CD4-positive, alpha-beta T cell (primary cell): ENCODE measurements at regions not wholly inside any gene's neighbourhood (a gene's known extent, or its start where the extent isn't known, plus 50 kb on each side); places are given as distances from the start of the nearest gene placed in this dataset.

ENCODE experiments used
- ATAC-seq: fragments of 200-7000 bp; cut with Tn5 transposase; one replicate; pipeline ENCODE4 v1.10.0; 2022; ENCODE audit warnings: mild to moderate bottlenecking; ENCODE audit not compliant: poor library complexity
- CTCF ChIA-PET: fragments of 350-600 bp; sonication (Branson Sonifier 250); formaldehyde crosslinking; loops from one replicate; lab custom pipeline; 2021; ENCODE audit warnings: antibody characterized with exemption, inconsistent platforms; lab: Charles Lee
- POLR2A ChIA-PET: fragments of 350-600 bp; sonication (Branson Sonifier 250); formaldehyde crosslinking; loops from one replicate; lab custom pipeline; 2021; ENCODE audit warnings: antibody characterized with exemption, inconsistent platforms; lab: Charles Lee
- DNase-seq, 14 experiments: peaks; one replicate each; pipeline ENCODE4 v3.0.0-alpha.2; 2013 to 2020; ENCODE audit warnings: mixed read lengths in 2 of 14
- H3K27ac ChIP-seq, 2 donors: one replicate each; pipeline versions ENCODE4 v1.5.1 to v1.7.0; 2013; ENCODE audit warnings: low read length in 2 of 2, low read depth in 1 of 2, mild to moderate bottlenecking in 1 of 2
- H3K27me3 ChIP-seq, 2 experiments: 1 replicate in 1 of 2; 2 replicates in 1 of 2; pipeline versions ENCODE4 v1.6.1 to v1.7.0; 2013; ENCODE audit warnings: low read length in 2 of 2, control low read depth in 1 of 2, mild to moderate bottlenecking in 1 of 2, moderate library complexity in 1 of 2; ENCODE audit not compliant: insufficient read depth in 2 of 2, control insufficient read depth in 1 of 2
- H3K36me3 ChIP-seq: one replicate; pipeline ENCODE4 v1.6.1; 2013; ENCODE audit warnings: low read length, control low read depth; ENCODE audit not compliant: insufficient read depth
- H3K4me1 ChIP-seq: one replicate; pipeline ENCODE4 v1.6.1; 2013; ENCODE audit warnings: low read length, control low read depth; ENCODE audit not compliant: insufficient read depth
- H3K4me3 ChIP-seq: one replicate; pipeline ENCODE4 v1.5.1; 2013; ENCODE audit warnings: mild to moderate bottlenecking, low read length, moderate library complexity
- H3K9me3 ChIP-seq, 2 experiments: 1 replicate in 1 of 2; 2 replicates in 1 of 2; pipeline versions ENCODE4 v1.6.1 to v1.7.0; 2013; ENCODE audit warnings: low read length in 2 of 2, mild to moderate bottlenecking in 2 of 2, control low read depth in 1 of 2, moderate library complexity in 1 of 2; ENCODE audit not compliant: control insufficient read depth in 1 of 2, insufficient read depth in 1 of 2
- H3K27ac Mint-ChIP-seq: one replicate; pipeline ENCODE4 v1.8.0; 2020; ENCODE audit warnings: mixed read lengths
- H3K27me3 Mint-ChIP-seq: one replicate; pipeline ENCODE4 v1.8.0; 2021; ENCODE audit warnings: mixed read lengths
- H3K36me3 Mint-ChIP-seq: one replicate; pipeline ENCODE4 v1.8.0; 2021; ENCODE audit warnings: low read depth, mixed read lengths
- H3K4me1 Mint-ChIP-seq: one replicate; pipeline ENCODE4 v1.8.0; 2021; ENCODE audit warnings: low read depth, mixed read lengths
- H3K4me3 Mint-ChIP-seq: one replicate; pipeline ENCODE4 v1.8.0; 2020; ENCODE audit warnings: mild to moderate bottlenecking, mixed read lengths
- H3K9me3 Mint-ChIP-seq: one replicate; pipeline ENCODE4 v1.8.0; 2020; ENCODE audit warnings: mixed read lengths
- intact Hi-C, 2 experiments: fragments of 100-400 bp; cut with DNase I in 1 of 2; cut with micrococcal nuclease in 1 of 2; formaldehyde crosslinking; loops; one replicate each; pipeline versions ENCODE4 v1.15.1 to v1.9.0; 2023 to 2025; cut with DNase I, micrococcal nuclease
- TF ChIP-seq, protein P1 (sequence below): fragments of 200-600 bp; IDR thresholded peaks from one replicate; pipeline ENCODE4 v1.8.0; 2022; ENCODE audit warnings: antibody characterized with exemption, mild to moderate bottlenecking

DNA sequence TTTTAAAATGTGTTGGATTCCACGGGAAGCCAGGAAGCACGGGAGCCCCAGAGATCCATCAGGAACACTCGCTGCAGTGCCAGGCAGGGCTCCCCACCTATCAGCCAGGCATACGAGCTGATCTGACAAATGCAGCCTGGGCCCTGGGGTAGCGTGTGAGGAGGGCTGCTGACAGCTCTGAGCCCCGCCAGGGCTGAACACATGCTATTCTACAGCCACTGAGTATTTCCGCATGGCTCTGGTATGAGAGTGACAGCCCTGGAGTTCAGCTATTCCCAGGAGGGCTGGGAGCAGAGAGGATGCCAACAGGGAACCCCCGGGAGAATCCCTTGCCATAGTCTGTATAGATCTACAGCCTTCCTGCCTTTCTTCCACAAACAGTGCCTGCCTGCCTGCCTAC lies 237.3 kb upstream of the ZMIZ1 start:
- no peak overlapping the region for H3K27ac ChIP-seq
- H3K9me3 Mint-ChIP-seq = no peaks in the 10 kb centered on the region
- no peak for ATAC-seq
- ChIA-PET CTCF (no interaction called here), POLR2A (no interaction called here)
- peaks cover 36% of the 10 kb centered on the region for H3K27me3 Mint-ChIP-seq
- no peak for DNase-seq
- H3K27ac Mint-ChIP-seq = no peak overlapping the region
- H3K4me3 ChIP-seq = no peak overlapping the region
- TF ChIP-seq, protein P1, sequence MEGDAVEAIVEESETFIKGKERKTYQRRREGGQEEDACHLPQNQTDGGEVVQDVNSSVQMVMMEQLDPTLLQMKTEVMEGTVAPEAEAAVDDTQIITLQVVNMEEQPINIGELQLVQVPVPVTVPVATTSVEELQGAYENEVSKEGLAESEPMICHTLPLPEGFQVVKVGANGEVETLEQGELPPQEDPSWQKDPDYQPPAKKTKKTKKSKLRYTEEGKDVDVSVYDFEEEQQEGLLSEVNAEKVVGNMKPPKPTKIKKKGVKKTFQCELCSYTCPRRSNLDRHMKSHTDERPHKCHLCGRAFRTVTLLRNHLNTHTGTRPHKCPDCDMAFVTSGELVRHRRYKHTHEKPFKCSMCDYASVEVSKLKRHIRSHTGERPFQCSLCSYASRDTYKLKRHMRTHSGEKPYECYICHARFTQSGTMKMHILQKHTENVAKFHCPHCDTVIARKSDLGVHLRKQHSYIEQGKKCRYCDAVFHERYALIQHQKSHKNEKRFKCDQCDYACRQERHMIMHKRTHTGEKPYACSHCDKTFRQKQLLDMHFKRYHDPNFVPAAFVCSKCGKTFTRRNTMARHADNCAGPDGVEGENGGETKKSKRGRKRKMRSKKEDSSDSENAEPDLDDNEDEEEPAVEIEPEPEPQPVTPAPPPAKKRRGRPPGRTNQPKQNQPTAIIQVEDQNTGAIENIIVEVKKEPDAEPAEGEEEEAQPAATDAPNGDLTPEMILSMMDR = no peak
- no peaks in the 10 kb centered on the region for H3K4me1 Mint-ChIP-seq
- no peaks in the 10 kb centered on the region for H3K36me3 Mint-ChIP-seq
- intact Hi-C loops = no loop called here
- no peaks in the 10 kb centered on the region for H3K36me3 ChIP-seq
- H3K4me1 ChIP-seq = no peaks in the 10 kb centered on the region
- peaks cover 11 to 16% of the 10 kb centered on the region in 2 experiments for H3K9me3 ChIP-seq
- no peak overlapping the region for H3K4me3 Mint-ChIP-seq
- peaks cover 3 to 11% of the 10 kb centered on the region in 2 experiments for H3K27me3 ChIP-seq

DNA sequence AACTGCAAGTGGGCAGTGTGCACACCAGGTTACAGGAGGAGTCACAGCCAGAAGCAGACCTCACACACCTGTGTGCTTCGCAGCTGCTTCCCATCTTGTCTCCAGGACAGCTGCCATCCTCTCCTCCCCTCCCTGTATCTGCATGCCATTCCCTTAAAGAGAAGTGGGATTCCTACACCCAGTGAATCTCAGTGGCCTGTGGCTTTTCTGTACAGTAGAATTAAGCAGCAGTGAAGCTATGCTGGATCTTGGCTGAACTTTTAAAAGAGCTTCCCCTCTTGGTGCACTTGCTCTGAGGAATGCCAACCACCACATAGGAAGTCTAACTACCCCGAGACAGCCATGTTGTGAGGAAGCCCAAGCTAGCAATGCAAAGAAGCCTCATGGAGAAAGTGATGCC lies 236.5 kb upstream of the ZMIZ1 start:
- no peaks in the 10 kb centered on the region for H3K36me3 ChIP-seq
- H3K9me3 ChIP-seq = peaks cover 11 to 16% of the 10 kb centered on the region in 2 experiments
- intact Hi-C loops = no loop called here
- Mint-ChIP-seq H3K27me3 (peaks cover 36% of the 10 kb centered on the region), H3K9me3 (no peaks in the 10 kb centered on the region), H3K27ac (no peak overlapping the region), H3K4me1 (no peaks in the 10 kb centered on the region), H3K4me3 (no peak overlapping the region), H3K36me3 (no peaks in the 10 kb centered on the region)
- H3K4me3 ChIP-seq = no peak overlapping the region
- peaks cover 6 to 11% of the 10 kb centered on the region in 2 experiments for H3K27me3 ChIP-seq
- ATAC-seq = no peak
- no peak overlapping the region for H3K27ac ChIP-seq
- POLR2A ChIA-PET = no interaction called here
- CTCF ChIA-PET = no interaction called here
- no peaks in the 10 kb centered on the region for H3K4me1 ChIP-seq
- no peak for DNase-seq
- TF ChIP-seq, protein P1 = no peak

DNA sequence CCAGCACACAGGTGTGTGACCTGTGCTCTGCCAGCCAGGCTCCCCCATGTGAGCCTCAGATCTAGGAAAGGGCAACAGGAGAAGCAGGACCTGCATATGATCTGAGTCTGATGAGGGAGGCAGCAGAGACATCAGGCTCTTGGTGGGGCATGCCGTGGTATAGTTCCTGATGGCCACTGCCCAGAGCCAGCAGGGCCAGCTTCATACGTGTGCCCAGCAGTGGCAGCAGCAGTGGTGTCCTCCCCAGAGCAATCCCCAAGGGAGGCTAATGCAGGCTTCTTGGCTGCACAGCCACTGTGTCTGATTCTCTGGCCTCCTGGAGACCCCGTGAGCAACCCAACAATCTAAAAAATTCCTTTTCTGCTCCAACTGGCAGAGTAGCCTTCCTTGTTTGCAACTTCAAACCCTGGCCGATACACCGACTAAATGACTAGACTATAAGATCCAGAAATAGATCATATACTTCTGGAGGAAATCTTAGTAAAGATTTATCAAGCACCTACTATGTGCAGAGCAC lies 230.6 kb upstream of the ZMIZ1 start:
- Histone ChIP-seq H3K36me3 (no peaks in the 10 kb centered on the region), H3K27me3 (peaks cover 3 to 11% of the 10 kb centered on the region in 2 experiments), H3K4me3 (no peak overlapping the region), H3K27ac (no peak overlapping the region), H3K9me3 (peaks cover 0 to 1% of the 10 kb centered on the region in 2 experiments), H3K4me1 (no peaks in the 10 kb centered on the region)
- TF ChIP-seq, protein P1 = no peak
- Mint-ChIP-seq H3K4me1 (no peaks in the 10 kb centered on the region), H3K27ac (no peak overlapping the region), H3K4me3 (no peak overlapping the region), H3K9me3 (no peaks in the 10 kb centered on the region), H3K36me3 (no peaks in the 10 kb centered on the region), H3K27me3 (peaks cover 15% of the 10 kb centered on the region)
- DNase-seq (no peak), ATAC-seq (no peak)
- ChIA-PET CTCF (no interaction called here), POLR2A (no interaction called here)
- intact Hi-C loops = no loop called here
